ENCODE measurements at regions not wholly inside any gene's neighbourhood (a gene's known extent, or its start where the extent isn't known, plus 50 kb on each side); places are given as distances from the start of the nearest gene placed in this dataset.

- TF ChIP-seq CTCF (IDR thresholded peaks at IDR 0.05) (no peak), POLR2AphosphoS5 (IDR thresholded peaks at IDR 0.05; ENCODE audit: low read depth, low read length) (no peak), REST (IDR thresholded peaks at IDR 0.05; ENCODE audit: insufficient read depth in 1 of 2, low read depth in 2 of 2, low read length in 1 of 2) (no peak), SIN3A (IDR thresholded peaks at IDR 0.05; ENCODE audit: borderline replicate concordance, insufficient read depth, low read depth, low read length) (no peak)
These were observed 53.1 kb upstream of the SLC7A14 start for GRCh38 chr3:170638988-170639387.

Measured in Panc1 (cell line).